NCI-H128 (cell line): ENCODE measurements at regions not wholly inside any gene's neighbourhood (a gene's known extent, or its start where the extent isn't known, plus 50 kb on each side); places are given as distances from the start of the nearest gene placed in this dataset.

Experiments used
- DNase-seq: peaks from one replicate; lab custom pipeline; 2025; ENCODE audit not compliant: unreplicated experiment; lab: John Stamatoyannopoulos, UW

DNA sequence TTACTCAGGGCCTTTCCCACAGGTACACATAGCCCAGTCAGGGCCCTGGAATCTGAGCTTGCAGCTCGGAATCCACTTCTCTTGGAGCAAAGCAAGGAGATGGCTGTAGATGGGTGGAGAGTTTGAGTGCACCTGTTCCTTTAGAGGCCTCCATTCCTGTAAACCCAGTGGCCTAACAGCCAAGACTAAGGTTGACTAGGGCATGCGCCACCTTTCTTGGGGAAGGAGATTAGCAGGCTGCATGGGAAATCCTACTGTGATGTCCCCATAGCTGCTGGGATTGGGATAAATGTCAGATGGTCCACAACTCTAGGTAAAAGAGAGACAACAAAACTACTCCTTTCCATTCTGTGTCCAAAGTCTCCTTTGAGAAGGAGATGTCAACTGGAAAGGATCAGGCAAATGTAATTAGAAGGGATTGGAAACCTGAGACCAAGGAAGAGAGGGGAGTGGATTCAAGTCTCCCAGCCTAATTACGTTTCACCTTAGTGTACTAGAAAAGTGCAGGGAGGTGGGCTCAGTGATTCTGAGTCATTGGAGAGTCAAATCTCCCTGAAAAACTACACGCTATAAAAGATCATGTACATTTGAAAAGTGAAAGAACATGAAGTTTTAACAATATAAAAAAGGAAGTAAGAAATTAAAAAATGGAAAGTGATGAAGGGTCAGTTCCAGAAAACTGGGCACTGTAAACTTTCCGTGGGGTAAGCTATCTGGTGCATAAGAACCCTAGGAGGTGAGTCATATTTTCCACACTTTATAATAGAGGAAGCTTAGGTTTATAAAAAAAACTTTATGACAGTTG is 104.2 kb downstream of the SEC61B start:
- DNase-seq = no peak

DNA sequence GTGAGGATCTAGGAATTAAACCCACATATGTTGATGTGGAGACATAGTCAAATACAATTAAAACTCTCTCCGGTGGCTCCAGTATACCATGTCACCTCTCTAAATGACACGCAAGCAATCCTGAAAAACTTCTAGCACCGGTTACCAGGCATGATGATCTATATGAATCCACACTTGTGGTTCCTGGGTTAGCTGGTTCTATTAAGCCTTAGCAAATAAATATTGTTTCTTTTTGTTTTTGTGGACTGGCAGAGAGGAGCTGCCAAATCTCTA is 104.8 kb downstream of the SEC61B start:
- no peak for DNase-seq

DNA sequence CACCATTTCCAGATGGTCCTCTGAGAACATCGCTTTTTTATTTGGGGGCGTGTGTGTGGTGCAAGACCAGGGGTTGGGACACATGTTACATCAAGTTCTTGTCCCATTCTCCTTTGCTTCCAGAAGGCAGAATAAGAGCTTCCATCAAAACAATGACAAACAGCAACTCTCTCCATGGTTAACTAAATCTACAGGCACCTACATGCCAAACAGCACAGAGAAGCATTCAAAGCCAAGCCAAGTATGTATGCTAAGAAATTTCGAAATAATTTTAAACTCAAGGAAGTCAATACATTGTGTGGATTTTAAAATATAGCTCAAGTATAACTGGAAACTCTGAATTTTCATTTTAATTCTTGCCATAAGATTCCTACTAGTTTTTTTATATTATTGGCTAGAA is 105.6 kb downstream of the SEC61B start:
- no peak for DNase-seq

DNA sequence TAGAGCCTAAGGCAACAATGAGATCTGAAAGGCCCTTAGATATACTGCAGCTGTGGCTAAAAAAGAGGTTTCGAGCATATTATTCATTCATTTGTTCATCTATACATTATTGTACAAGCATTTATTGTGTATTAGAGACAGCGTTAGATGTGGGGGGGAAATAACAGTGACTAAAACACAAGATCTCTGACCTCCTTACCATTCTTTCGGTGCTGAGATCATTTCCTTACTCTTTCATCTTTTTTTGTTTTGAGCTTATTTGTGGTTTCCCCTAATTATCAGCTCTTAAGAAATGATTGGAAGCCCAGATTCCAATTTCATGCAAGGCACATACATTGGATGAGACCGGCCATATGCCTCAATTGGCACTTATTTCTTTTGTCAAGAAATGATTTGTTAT is 113.2 kb downstream of the SEC61B start:
- DNase-seq = no peak

DNA sequence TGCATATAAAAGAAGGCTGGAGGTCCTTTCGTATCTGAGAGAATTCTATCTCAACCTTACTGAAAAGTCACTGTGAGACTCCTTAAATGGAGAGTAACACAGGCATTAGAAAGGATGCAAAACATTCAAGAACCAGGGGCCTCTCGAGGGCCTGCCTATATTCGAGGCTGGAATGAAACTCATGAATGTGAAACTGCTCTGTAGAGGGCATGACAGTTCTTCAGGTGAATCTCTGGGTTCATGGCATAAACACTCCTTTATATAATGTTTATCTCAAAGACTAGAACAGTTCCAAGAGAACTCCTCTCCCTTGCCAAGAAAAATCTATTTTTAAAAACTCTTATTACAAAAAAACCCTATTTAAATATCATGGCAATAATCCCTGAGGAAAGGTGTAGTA is 113.9 kb downstream of the SEC61B start:
- DNase-seq = no peak

DNA sequence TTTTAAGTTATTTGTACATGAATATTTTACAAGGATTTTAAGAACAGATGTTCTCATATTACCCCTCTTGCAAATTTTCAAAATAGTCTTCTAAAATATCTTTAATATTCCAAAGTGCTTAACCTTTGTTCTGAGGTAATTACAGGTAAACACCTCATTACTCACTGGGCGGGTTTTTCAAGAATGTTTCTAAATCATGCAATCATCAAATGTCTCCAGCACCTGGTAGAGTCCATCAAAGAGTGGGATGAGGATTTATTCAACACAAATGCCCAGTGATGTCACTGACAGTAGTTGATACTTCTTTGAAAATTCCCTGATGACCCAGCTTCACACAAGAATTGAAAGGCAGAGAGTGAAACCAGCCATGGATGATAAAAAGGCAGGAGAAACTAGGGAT is 114.4 kb downstream of the SEC61B start:
- DNase-seq = no peak

DNA sequence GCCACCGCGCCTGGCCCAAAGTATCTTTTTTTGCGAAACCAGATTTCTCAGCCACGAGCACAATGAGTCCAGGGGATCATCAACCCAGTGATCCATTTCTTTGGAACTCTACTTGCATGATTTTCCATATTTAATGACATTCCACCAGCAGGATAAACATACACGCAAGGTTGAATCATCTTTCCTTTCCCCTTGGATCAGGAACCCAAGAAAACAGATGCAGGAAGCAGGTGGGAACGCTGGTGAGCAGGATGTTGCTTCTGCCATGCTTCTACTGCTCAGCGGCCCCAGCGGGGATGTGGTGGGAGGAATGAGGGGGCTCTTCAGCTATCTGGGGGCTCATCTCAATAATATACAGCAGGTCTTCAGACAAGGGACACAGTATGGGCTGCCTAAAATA is 118.2 kb downstream of the SEC61B start:
- DNase-seq = no peak

DNA sequence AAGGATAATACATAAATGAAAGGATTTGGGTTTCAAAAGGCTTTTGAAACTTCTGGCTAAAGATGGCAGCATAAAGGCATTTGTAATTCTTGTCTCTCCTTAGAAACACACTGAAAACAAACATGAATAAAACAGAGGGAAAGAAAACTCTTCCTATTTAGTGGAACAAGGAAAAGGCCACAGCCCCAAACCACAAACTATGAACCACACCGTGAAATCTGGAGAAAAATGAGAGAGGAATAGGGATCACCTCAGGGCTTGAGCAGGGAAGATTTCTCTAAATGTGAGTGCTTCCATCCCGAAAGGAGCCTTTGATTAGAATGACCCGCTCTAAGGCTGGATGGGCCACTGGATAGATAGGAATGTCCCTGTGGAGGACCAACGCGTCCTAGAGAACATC is 119.6 kb downstream of the SEC61B start:
- DNase-seq = no peak

DNA sequence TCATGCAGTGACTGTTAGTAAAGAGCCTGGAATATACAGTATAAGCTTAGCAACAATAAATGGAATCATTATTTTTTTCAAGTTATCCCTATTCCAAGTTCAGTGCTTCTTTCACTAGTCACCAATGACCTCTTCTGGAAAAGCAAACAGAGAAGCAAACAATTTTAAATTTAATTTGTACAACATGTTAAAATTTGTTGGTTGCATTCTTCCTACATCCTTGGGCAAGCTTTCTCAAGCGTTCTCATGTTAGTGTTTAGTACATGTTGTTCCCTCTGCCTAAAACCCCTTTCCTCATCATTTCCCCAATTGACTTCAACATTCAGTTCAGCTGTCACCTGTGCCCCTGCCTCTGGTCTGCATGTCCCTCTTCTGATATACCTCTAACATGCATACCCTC is 123.4 kb downstream of the SEC61B start:
- DNase-seq = no peak

DNA sequence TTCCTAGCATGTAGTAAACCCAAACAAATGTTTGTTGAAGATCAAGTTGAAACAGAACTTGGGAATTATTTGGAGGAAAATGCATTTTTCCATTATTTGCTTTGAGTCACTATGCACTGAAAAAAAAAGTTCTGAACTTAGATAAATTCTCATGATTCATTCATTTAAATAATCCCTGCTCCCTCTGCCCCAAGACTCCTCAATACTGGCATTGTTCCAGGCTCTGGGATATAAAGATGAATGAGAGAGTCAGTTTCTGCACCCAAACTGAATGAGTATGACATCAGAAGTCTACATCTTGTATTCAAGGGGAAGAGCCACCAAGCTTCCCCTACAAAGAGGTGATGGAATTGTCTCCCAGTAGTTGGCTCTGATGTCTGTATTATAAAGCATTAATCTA is 123.9 kb downstream of the SEC61B start:
- DNase-seq = no peak

DNA sequence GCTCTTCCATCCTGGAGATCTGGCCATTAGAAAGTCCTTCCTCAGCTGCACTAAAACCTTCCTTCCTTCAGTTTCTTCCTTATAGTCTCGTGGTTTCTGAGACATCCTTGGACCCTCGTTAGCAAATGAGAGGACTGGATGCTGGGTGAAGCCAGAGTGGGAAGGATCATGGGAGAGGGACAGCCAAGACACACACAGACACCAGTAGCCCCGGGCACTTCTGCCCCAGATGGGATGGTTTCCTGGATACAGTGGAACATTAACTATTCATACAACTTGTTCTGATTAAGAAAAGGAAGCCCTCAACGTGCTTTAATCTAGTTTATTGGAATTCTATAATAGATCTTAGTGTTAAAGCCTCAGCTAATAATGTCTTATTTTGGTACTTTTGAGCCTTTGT is 125.5 kb downstream of the SEC61B start:
- DNase-seq = no peak

DNA sequence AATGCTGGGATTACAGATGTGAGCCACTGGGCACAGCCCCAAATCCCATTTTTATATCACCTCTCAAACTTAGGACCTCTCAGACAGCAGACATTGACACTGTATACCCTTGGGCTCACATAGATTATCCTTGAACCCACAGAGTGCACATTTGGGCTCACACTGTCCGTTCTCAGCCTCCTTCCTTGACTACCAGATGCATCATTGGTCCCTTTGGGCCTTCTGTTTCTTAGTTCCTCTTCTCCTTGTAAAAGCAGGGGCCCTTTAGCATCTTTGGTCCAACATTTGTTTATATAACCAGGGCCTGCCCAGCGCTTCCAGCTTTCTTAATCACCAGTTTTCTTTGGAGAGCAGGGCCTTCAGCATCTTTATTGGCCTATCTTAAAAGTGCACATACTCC is 126.2 kb downstream of the SEC61B start:
- DNase-seq = no peak

DNA sequence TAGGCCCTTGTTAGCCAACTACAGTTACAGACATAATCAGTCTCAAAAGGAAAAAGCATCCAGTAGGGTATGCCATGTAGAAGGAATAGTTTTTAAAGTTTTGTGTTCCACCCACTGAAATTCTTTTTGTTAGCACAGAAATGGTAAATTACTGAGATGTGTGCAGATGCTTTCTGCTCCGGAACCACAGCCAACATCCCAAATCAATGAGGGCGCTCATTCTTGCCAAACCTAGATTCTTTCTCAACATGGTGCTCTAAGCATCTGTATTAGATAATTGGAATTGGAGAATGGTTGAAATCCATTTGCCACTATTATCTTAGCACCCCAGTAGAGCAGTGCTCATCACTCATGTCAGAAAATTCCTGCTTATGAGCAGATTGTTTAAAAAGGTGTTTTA is 127.8 kb downstream of the SEC61B start:
- no peak for DNase-seq

DNA sequence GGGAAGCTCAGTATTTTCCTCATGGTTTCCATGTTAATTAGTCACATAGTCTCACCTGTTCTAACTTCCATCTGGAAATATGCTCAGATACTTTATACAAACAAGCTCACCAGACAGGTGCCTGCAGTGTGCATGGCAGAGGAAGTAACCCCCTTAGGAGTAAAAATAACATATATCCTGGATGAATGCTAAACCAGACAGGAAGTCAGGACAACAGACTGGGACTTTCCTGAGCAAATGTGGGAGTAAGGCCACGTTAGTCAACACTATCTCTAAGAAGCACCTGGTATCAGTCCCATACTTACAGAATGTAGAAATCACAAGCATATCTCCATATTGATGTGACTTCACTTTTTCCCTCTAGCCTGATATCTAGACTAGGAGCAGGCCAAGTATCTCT is 128.4 kb downstream of the SEC61B start:
- DNase-seq = no peak

DNA sequence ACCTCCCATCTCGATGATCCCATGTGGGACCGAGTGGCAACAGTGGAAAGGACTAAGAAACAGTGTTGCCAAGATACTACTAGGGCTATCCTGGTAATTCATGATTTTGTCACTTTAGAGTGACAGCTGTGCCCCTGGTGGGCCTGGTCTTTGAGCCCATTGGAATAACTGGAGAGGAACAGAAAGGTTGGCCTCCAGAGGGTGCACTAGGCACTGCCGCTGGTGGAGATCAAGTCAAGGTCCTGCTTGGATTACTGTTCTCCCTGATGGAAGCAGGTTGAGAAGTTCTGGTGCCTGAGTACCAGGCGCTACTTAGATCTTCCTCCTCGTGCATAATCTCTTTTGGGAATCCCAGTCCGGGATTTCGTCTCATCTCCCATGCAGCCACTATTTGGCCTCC is 129.6 kb downstream of the SEC61B start:
- DNase-seq = no peak

DNA sequence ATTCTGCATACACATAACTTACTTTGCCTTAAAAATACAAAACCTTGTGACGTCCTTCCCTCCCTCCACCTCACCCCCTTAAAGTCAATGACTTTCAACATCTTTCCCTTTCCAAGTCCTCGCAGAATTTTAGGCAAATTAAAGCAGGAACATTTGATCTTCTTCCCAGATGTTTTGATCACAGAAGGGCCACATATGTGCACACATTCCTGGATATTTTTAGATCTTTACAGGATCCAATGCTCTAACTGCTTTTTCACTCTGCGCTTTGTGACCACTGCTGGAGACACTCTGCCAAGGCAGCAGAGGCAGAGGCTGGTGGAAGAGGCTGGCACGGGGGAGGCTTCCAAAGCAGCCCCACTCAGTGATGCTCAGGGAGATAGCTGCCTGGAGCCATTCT is 130.7 kb downstream of the SEC61B start:
- DNase-seq = no peak

DNA sequence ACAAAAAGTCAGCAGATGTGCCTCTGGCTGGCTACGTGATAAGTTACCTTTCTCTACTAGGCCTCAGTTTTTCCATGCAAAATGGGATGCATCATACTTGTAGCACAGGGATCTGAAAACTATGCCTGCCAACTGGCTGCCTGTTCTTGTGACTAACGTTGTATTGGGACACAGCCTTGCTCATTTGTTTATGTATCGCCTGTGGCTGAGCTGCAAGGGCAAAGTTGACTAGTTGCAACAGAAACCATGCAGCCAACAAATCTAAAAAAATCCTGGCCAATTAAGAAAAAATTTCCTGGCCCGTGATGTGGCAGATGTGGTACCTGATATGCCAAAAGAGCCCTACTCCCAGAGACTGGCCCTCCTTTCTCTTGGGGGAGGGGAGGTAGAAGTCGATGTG is 131.3 kb downstream of the SEC61B start:
- no peak for DNase-seq

DNA sequence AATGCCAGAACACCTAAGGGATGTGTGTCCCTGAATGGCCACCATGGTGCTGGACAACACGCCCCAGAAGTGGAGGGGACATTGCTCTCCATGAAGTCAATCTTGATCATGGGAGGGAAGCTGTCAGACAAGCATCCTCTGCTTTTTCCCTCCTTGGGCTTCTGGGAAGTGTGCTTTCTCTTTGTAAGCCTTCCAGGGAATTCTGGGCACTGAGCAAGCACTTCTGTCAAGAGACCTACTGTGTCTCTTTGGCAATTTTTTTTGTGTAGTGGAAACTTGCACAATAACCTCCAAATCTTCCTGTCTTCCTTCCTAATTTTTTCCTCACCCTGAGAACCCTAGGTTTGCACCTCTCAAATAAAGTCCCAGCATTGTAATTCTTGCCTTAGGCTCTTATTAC is 132.0 kb downstream of the SEC61B start:
- no peak for DNase-seq

DNA sequence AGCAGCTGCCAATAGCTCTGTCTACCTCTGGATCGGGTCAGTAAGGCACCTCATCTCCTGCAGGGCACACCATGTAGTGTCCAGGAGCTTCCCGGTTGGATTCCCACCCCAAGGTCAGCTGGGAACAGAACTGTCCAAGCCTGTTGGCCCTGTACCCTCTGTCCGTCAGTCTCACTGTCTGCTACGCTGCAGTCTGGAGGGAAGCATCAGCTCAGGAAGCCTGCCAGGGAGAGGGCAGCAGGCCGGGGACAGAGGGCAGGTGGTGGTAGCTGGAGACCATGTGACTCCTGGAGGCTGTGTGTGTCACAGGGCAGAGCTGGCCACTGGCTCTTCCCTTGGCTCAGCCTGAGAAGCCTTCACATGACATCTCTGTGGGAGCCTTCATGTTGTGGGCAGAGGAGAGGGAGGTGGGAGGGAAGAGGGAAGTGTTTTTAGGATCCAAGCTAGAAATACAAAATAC is 134.5 kb downstream of the SEC61B start:
- DNase-seq = no peak

DNA sequence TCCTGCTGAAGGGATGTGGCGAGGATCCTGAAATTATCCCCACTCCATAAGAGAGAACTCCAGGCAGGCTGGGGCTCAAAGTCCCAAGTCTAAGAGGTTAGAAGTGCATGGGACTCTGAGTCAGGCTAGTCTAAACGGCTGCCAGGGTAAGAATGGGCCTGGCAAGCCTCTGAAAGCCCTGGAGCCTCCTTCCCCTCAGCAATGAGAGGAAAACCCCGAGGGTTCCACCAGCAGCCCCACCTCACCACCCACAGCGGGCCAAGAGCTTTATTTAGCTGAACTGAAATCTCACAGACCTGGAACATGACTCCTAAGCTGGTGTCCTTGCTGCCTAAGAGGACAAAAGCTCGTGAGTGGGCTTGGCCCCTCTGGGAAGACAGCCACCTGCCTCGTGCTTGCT is 135.5 kb downstream of the SEC61B start:
- no peak for DNase-seq

DNA sequence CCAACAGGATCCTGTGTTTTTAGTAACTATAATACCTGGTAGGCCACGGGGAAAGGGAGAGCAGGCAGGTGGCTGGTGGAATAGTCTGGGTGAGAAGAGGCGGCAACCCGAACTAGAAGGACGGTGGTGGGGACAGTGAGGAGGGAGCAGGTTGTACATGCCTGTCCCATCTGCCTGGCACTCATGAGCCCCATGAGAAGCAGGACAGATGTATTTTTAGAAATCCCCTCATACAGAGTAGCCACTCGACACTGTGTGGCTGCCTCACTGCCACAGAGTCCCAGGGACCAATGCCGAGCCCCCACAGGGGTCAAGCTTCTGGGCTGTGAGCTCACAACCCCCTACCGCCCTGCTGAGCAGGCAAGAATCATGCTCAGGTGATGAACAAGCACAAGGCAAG is 136.6 kb downstream of the SEC61B start:
- DNase-seq = no peak

DNA sequence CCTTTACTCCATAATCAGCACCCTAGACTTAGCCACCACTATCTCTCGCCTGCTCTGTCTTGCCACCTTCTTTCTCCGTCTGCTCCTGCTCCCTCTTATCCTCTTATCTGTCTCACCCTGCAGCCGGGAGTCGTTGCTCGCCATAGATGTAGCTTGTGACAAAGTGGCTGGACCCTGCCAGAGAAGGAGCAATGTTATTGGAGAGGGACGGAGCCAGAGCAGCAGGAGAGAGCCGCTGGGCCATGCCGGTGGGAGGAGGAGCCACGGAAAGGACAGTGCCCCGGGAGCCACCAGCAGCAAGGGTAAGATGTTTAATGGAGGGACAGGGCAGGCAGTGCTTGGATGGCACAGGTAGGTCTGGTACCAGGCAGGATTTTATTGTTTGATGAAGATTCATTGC is 137.3 kb downstream of the SEC61B start:
- DNase-seq = no peak

DNA sequence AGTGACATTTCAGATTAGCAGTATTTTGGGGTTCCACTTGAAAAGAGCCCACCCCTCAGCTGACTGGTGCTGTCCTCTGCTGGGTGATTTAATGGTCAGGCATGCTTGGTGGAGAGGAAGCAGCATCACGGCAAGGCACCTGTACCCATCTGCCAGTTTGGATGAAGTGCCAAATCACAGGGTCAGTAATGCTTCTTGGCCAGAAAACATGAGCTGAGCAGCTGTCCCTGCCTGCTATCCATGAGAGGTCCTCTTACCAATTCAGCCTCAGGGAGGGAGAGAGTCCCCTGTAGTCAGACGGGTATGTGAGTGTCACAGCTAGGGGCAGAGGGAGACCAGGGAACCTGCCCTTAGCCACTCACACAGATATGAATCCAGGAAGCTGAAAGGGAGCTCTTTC is 137.9 kb downstream of the SEC61B start:
- DNase-seq = no peak

DNA sequence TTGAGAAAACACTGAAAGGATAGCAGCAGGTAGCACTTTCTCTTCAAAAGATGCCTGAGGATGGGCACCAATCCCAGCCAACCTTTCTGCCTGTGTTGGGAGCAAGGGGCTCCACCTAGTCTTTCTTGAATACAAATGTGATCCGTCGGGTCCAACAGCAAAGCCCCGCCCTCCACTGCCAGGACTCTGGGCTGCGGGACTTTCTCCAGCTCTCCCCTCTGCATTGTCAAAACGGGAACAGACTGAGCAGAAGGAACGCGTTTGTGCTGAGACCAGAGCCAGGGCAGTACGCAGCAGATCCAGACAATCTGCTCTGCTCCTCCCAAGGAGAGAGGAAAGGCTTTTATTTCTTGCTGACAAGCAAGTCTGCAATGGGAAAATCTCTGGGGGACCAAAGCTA is 139.7 kb downstream of the SEC61B start:
- no peak for DNase-seq
